M059J (cell line): ENCODE measurements at regions not wholly inside any gene's neighbourhood (a gene's known extent, or its start where the extent isn't known, plus 50 kb on each side); places are given as distances from the start of the nearest gene placed in this dataset.
A peak's percentile ranks its signal among the peaks of the same experiment; 100 is the strongest.

Source experiments
- DNase-seq: peaks from one replicate; pipeline ENCODE4 v3.0.0-alpha.2; 2012; ENCODE audit warnings: low read depth

DNA sequence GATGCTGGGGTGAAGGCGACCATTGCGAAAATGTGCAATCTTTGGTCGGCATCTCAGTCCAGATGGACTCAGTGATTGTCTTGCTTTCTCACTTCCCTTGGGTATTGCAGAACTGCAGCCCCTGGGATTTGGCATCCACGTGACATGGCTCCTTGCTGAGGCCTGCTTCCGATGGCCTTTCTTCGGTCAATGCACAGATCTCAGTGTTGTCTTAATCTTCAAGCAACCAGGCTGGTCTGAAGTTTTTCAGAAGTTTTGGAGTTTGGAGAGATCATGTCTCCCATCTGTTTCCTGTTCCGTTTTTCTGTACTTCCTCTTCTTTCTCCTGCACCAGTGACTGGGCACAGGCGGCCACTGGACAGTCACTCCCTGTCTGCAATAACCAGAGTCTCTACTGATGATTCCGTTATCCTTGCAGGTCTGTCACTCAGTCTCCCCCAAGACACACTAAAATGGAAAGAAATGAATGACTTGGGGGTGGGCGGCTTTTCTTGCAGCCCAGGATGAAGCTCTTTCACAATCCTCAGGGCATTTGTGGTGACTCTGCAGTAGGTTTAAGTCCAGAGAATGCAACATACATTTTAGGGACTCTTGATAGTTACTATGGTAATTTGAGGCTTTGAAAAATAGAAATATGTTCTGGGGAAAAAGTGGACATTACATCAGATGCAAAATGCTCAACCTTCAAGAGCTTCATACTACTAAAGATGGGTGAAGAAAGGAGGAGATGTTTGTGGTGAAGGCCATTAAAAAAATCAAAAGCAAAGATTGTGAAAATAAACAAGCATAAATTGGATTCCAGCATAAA, 106.3 kb upstream of the ZFHX3 start:
- no peak for DNase-seq

DNA sequence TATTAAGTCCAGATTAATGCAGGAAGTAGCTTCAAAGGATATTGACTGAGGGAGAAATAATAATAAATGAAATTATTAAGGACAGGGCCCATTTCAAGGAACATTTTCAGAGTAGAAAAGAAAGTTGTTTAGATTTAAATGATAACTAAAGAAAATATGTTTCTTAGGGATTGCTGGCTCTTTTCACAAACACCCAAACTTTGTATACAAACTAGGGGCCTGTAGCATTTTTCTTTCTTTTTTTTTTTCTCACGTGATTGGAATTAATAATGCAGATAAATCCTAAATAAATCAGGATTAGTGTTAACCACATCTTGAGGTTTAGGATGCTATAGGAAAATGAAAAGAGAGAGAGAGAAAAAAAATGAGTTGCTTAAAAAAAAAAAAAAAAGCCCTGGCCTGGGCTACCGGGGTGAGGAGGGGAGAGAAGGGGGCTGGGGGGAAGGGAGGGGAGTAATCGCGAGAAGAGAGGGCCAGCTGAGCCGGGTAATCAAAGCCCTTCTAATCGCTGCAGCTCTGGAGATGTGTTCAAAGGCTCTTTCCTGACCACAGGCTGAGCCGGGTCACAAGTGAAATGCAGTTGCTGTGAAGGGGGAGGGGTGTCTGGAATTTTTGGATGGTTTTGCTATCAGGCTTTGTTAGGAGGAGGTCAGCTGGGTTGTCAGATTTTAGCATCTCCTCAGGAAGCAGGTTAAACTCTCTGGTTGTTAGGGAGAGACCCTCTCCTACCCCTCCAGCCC, 104.6 kb upstream of the ZFHX3 start:
- DNase-seq = no peak

DNA sequence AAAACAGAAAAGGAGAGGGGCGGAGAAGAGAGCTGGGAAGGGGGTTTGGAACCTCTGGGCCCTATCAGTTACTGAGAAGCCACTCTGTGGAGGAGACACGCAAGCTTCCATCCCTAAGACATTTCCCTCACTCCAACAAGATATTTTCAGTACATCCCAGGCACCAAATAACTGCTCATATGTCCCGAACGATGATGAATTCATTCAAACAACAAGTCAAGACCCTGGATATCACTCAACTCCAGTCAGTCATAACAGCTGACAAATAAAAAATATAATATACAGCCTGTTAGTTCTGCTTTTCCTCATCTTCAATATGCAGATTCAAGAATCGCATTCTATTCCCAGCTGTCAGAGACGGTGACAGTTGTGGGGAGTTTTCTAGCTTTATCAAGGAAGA, 104.0 kb upstream of the ZFHX3 start:
- DNase-seq = no peak

DNA sequence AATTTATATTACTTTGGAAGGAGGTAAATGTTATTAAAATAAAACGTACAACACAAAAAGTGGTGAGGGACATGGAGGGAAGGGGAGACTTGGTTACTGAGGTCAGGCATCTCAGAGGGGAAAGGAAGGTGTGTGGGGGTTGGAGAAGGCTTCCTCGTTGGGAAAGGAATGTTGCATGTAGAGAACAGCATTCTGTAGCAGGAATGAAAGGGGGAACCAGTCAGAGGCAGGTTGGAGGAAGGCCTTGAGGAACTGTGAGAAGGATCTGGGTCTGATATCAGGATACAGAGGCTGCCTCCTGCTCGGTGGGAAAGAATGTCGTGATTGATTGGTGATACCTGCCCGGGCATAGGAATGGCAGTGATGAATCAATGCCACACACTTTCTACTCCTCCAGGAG, 103.3 kb upstream of the ZFHX3 start:
- DNase-seq = no peak

DNA sequence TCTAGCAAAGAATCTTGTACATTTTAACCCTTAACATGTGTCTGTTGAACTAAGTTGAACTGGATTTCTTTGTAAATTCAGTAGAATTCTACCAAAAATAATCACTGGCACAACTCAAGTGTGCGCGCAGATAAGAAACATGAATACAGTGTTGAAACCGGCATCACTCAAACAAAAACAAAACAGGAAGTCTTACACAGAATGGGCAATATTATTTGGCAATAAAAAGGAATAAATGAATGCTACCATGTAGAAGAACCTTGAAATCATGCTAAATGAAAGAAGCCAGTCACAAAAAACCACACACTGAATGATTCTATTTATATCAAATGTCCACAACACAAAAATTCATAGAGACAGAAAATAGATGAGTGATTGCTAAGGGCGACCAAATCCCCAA, 102.9 kb upstream of the ZFHX3 start:
- no peak for DNase-seq

DNA sequence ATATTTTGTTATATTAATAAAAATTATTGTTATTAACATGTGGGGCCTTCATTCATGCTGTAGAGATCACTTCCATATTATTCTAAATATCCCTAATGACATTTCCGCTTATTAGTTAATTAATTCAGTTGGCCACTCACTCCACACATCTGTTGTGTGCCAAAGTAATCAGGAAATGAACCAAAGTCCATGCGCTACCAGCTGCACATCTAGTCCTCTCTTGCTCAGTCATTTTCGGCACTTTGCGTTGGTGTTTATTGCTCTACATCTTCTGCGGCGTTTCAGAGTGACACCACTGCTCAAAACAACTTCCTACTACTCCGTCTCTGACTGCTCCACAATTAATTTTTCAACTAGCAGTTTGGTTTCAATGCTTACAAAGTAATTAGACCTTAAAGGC, 101.4 kb upstream of the ZFHX3 start:
- no peak for DNase-seq

DNA sequence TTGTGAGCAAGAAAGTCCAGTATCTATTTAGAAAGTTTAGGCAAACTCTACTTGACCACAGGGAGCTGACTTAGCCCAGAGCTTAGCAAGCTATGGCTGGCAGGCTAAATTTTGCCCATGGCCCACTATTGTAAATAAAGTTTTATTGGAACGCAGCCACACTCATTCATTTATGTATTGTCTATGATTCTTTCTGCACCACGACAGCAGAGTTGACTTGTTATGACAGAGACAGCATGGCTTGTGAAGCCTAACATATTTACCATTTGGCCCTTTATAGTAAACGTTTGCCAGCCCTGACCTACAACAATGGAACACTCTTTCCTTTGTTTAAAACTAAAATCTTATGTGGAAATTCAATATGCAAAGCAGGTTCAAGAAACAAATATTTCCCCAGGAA, 100.0 kb upstream of the ZFHX3 start:
- no peak for DNase-seq

DNA sequence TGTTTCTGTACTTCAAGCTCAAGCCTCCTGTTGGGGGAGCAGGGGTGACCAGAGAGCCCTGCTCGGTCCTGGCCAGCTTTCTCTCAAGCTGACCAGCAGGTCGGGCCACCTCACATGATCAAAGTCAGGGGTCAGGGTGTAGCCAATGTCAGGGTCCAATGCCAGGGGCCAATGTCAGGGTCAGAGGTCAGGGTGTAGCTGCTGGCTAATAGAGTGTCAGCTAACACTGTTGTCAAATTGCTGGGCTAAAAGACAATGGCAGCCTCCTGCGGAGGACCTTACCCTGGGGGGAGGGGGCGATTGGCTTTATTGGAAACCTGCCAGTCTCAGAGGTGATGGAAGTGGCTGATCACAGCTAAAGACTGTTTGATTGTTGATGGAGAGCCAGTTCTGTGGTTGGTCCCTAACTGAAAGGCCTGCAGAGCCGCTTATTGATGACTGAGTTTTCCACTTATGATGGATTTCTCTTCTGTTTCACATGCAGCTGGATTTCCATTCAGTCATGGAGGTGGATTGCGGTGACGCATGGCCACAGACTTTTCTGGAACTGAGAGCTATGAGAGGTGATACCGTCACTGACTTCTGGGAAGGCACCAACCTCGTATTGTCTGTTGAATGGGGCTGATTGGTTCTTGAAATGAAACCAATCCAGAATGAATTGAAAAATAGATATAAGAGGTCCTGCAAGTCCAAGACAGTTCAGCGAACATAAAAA, 97.4 kb upstream of the ZFHX3 start:
- DNase-seq = no peak

DNA sequence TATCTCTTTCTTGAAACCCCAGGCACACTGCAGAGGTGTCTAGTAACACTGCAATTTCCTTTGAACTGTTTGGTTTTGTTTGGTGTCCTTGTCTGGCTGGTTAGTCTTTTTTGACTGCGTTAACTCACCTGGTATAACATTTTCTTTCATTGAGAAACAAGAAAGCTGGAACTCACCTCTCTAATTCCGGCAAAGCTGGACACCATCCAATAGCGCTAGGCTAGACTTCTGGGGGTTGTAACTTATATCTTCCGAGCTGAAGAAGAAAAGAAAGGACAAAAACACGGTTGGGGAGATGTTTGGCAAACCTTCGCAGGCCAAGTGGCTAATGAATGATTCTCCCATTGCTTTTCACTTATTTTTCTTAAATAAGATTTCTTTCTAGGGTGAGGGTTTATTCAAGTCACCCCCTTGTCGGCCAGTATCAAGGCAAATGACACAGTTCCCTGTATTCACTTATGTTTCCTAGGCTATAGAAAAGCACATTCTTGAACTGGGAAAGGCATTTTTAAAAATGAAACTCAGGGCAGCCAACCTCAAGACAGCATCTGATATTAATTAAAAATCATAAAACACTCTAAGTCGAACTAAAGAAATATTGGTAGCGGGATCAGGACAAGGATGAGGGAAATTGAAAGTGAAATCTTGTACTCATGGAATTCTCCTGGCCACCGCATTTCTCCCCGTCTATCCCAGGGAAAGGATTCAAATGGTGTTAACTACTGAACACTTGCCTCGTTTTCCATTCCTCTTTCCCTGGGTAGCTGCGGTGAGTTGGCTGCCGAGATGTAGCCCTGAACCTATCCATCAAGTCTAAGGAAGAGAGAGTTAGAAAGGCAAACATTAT, 95.9 kb upstream of the ZFHX3 start:
- DNase-seq = peak; percentile 24

DNA sequence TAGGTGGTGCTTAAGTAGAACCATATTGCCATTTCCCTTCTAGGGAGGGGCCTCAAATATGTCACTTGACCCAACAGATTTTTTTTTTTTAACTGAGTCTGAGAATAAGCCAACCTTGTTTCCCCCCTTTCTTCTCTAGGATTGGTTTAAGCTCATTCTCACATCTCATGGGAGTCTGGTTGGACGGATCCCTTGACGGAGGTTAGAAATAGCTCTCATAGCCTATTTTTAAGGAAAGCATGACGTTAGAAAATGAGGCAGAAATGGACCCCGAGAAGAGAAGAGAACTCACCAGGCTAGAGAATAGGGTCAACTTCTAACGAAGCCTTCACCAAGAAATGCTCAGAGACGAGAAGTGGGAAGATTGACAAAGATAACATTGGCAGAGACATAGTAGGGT, 95.1 kb upstream of the ZFHX3 start:
- no peak for DNase-seq

DNA sequence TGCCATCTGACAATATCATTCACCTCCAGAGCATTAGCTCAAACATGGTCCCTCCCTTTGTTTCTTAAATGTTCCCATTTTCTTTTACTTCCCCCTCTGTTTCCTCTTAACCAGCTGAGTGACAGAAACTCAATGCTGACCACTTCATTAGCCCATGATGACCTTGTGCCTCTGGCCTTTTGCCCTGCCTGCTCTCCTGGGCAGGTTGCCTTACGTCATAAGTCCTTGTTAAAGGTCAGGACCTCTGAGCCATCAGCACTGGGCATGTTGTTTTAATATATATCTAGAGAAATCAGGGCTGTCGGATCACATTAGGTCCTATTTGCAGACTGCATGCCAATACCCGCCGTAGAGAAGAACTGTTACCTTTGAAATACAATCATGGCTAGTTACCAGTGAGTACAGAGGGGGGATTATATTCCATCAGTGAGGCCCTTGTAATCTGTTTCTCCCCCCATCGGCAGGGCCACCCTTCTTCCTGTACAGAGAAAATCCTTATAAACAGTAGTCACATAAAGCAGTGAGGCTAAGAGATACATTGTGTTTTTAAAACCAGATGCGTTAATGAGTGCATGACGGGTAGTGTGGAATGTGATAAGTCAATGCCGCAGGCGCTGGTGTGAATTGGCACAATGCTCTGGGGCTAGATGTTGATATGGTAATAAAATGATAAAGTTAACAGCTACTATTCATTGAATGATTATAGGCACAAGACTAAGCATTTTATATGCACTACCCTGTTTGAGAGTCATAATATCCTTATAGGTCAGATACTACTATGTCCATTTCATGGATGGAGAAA, 94.3 kb upstream of the ZFHX3 start:
- no peak for DNase-seq

DNA sequence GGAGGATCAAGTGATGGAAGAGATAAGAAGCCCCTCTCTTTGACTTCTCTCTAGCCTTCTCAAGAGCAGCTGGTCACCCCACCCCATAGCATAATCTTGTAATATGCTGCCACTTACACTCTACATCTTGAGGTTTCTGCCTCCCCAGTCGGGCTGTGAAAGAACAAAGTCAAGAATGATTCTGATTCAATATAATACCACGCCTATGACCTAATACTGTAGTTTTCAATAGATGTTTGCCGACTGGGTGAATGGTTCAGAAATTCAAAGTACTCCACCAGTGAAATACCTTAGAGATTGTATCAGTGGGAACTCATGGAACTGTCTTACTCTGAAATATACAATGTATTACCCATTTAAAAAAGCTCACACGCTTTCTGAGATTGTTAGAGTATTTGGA, 93.0 kb upstream of the ZFHX3 start:
- DNase-seq = no peak

DNA sequence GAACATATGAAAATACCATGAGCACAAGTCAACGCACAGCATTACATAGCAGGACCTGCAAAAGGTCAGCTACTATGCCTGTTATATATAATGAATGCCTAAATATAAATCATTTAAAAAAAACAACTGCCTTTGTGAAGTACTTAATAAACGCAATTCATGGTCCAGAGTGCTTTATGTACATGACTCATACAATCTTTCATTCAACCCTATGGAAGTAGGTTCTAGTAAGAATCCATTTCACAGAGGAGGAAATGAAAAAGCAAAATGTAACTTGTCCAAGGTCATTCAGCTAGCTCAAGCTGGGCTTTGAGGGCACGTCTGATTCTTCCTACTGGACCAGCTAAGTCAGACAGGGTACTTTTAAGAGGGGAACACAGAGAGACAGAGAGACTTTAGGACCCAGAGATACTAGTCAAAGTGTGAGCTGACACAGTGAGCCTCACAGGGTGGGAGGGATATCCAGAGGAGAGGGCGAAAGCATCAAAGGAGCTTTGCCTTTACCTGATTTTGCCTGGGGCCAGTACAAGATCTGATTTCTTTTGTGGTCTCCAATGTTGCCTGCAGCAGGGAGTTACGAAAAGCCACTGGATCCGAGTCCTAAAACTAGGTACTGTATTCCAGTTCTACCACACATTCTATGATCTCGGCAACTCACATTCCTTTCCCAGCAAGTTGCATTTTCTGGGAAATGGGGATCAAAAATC, 83.4 kb upstream of the ZFHX3 start:
- no peak for DNase-seq

DNA sequence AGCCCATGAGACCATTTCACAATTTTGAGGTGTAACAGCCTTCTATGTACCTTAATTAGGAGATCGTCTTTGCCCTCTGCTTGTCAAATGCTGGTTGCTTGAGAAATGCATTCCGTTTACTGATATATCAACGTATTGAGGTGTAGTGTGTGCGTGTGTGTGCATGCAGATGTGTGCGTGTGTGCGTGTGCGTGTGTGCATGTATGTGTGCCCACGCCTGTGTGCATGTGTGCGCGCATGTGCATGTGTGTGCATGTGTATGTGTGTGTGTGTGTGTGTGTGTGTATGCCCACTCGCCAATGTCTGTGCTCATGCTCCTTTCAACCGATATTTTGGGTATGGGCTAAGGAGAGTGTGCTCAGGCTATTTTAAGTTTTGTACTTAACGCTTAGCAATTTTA, 81.5 kb upstream of the ZFHX3 start:
- no peak for DNase-seq

DNA sequence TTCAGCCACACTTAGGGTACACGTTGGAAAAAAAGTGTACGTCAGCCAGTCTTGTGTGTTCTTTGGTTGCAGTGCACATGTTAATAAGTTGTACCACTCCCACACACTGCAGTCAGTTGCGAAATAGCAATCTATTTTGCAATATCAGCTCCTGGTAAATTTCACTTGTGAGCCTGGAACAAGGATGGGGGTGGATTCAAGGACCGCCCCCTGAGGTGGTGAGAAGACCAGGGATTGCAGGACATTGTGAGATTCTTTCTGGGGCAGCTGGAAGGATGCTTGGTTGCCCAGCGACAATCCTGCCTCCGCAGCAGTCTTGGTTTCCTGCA, 78.6 kb upstream of the ZFHX3 start:
- DNase-seq = peak; percentile 5

DNA sequence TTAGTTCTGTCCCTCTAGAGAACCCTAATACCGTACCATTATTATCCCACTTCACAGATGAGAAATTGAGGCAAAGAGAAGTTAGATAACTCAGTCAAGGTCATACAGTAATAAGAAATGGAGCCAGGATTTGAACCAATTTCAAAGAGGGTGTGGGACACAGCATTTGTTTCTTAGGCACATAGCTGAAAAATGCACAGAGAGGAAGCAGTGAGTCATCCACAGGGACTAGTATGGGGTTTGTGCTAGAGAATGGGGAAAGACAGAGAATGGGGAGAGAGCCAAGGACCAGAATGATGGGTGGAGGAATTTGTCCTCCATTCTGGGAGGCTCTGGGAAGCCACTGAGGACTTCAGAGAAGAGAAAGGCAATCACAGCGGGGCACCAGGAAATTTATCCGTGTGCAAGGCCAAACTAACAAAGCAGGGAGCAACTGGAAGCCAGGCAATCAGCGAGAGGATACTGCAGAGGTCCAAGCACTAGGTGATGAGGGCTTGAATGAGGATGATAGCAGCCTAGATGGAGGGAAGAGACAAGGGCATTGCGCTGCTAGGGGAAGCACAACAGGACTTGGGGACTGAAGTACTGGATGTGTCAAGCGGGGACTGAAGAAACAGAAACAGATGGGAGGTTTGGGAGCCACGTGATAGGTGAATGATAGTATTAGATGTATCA, 78.1 kb upstream of the ZFHX3 start:
- peak; percentile 62 for DNase-seq

DNA sequence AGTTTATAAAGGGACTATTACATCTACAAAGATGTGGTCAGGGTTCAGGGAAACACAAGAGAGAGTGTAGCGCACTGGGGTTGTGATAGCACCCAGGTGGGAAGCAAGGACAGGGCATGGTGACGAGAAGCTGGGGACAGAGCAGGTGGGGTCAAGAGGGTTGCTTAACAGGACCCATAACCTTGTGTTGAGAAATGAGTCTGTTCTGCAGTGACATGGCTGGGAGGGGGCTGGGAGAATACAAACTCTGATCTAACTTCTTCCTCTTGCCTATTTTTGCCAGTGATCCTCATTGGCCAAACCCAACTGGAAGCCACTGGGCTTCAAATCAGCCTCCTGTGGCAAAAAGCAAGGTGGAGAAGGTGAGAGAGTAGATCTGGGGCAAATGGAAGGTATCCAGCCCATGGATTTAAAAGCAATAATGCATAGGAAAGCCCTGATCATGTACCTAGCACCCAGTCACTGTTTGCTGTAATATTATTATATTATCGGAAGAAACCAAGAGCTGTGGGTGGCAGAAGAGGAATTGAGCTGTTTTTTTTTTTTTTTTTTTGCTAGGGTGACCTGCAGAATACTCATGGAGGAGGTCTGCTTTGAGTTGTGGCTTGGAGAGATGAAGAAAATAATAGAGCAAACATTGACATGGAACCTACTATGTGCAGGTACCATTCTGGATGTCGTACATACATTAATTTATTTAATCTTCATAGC, 76.9 kb upstream of the ZFHX3 start:
- no peak for DNase-seq

DNA sequence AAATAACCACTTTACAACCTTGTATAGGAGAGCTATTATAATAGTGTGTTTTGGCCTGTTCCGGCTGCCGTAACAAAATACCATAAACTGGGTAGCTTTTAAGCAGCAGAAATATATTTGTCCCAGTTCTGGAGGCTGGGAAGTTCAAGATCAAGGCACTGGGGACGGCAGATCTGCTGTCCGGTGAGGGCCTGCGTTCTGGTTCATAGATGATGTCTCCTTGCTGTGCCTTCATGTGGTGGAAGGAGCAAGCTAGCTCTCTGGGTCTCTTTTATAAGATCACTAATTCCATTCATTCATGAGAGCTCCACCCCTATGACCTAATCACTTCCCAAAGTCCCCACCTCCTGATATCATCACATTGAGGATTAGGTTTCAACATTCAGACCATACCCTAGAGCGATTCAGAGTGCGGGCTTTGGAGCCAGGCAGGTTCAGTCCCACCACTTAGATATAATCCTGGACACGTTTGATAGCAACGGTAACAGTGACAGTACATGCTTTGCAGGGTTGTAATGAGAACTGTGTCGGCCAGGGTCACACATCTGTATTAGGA, 76.2 kb upstream of the ZFHX3 start:
- no peak for DNase-seq
